ENCODE measurements at regions not wholly inside any gene's neighbourhood (a gene's known extent, or its start where the extent isn't known, plus 50 kb on each side); places are given as distances from the start of the nearest gene placed in this dataset.
A peak's percentile ranks its signal among the peaks of the same experiment; 100 is the strongest.

- H4K91ac ChIP-seq (replicated peaks; ENCODE audit: insufficient read length, low read length): peak overlapping the region; percentile 72
- TF ChIP-seq ATF2 (IDR thresholded peaks at IDR 0.05; ENCODE audit: low read length): no peak
- no peak for TF ChIP-seq CHD2 (IDR thresholded peaks at IDR 0.05; ENCODE audit: low read length)
- no peak for TF ChIP-seq SIRT6 (IDR thresholded peaks at IDR 0.05; ENCODE audit: low read length)
- H2BK15ac ChIP-seq (ENCODE audit: low read length): 0 out of 2 replicates have a peak overlapping the region, but pooled peaks have one; percentile 3
- no peak overlapping the region for H3K23ac ChIP-seq (ENCODE audit: insufficient read length)
- H3K9me3 ChIP-seq (ENCODE audit: insufficient read depth in 2 of 2, low read depth in 1 of 2, low read length in 1 of 2): no peaks in the 10 kb centered on the region
- no peaks in the 10 kb centered on the region for H4K20me1 ChIP-seq (replicated peaks in 1 of 2; ENCODE audit: control insufficient read depth in 1 of 2, insufficient read depth in 2 of 2, low read length in 2 of 2)
- H2BK12ac ChIP-seq (ENCODE audit: low read depth, low read length): peak overlapping the region; percentile 45; the same call in 1 of the 2 replicates
- H2AFZ ChIP-seq (ENCODE audit: low read length): no peak overlapping the region
- no peak overlapping the region for H2BK5ac ChIP-seq (ENCODE audit: low read depth, low read length)
- H3K4me1 ChIP-seq (replicated peaks in 1 of 4; ENCODE audit: control insufficient read depth in 3 of 4, insufficient read depth in 4 of 4, low read length in 3 of 4): peaks cover 1 to 12% (median 5%) of the 10 kb centered on the region in 4 experiments; a peak in 6 of 7 replicates
- no peak overlapping the region for H2BK120ac ChIP-seq (replicated peaks; ENCODE audit: low read depth, low read length)
- ChIA-PET CTCF (ENCODE audit: partially characterized antibody) (interaction anchor here (0.5 to 6.5 kb wide), 38 partner anchors 11 to 375 kb away, joined by 3 to 54 read pairs (median 4); no protein-coding TSS in a partner anchor), POLR2A (ENCODE audit: partially characterized antibody) (interaction anchor here (0.6 kb wide), 1 partner anchor 24 kb away, joined by 3 read pairs; no protein-coding TSS in a partner anchor)
- no peak for DNase-seq (ENCODE audit: low read depth in 1 of 2, low spot score in 2 of 2)
- H4K5ac ChIP-seq (ENCODE audit: insufficient read length, low read depth, low read length): no peak overlapping the region
- no peak overlapping the region for H3K56ac ChIP-seq (replicated peaks; ENCODE audit: insufficient read length, low read depth, low read length)
- no peaks in the 10 kb centered on the region for H3K79me1 ChIP-seq (ENCODE audit: low read depth, low read length)
- H3K27ac ChIP-seq (ENCODE audit: low read depth, low read length): no peak overlapping the region
- H3K4me3 ChIP-seq (ENCODE audit: extremely low read depth in 1 of 4, insufficient read depth in 2 of 4, low read depth in 3 of 4, low read length in 4 of 4): no peak overlapping the region
- no peak for FAIRE-seq
- H4K8ac ChIP-seq (ENCODE audit: extremely low read depth, insufficient read depth, low read length): no peak overlapping the region
- H3K23me2 ChIP-seq (ENCODE audit: low read depth, low read length): no peaks in the 10 kb centered on the region
- no peak overlapping the region for H3K4ac ChIP-seq (replicated peaks; ENCODE audit: insufficient read length, low read depth, low read length)
- H3K79me2 ChIP-seq (ENCODE audit: control insufficient read depth in 1 of 2, insufficient read depth in 2 of 2, low read length in 2 of 2): no peaks in the 10 kb centered on the region
- H3K18ac ChIP-seq (ENCODE audit: extremely low read depth, low read length): no peak overlapping the region
- H3K14ac ChIP-seq (ENCODE audit: insufficient read length): no peak overlapping the region
- no peaks in the 10 kb centered on the region for H3K36me3 ChIP-seq (ENCODE audit: control insufficient read depth in 2 of 4, insufficient read depth in 4 of 4, low read length in 3 of 4)
- no peak overlapping the region for H3K9ac ChIP-seq (replicated peaks in 1 of 4; ENCODE audit: extremely low read depth in 1 of 4, low read depth in 3 of 4, low read length in 3 of 4)
- H2BK20ac ChIP-seq (ENCODE audit: low read length): peak overlapping the region; percentile 9; the same call in 1 of the 2 replicates
- WGBS, 2 experiments (ENCODE audit: extremely low coverage in 1 of 2, insufficient coverage in 1 of 2, insufficient read length in 1 of 2, insufficient replicate concordance in 2 of 2, low coverage in 1 of 2, low lambda C conversion rate in 2 of 2, missing lambda C conversion rate in 1 of 2): 92% methylated on average over 7 of the region's 7 CpGs; no CpG with 5 or more reads in 1 of the 2 experiments
- no peaks in the 10 kb centered on the region for H3K27me3 ChIP-seq (replicated peaks in 1 of 4; ENCODE audit: control insufficient read depth in 3 of 4, extremely low read depth in 1 of 4, insufficient read depth in 3 of 4, low read length in 3 of 4)
- H2AK5ac ChIP-seq (ENCODE audit: low read depth, low read length): no peak overlapping the region; the same call in 1 of the 2 replicates
- H3K4me2 ChIP-seq (ENCODE audit: insufficient read depth in 1 of 2, low read depth in 2 of 2, low read length in 2 of 2): no peak overlapping the region
Observed at GRCh38 chr6:157757430-157758403, 65.3 kb upstream of the SNX9 start.
